Fibroblast of gingiva (primary cell): ENCODE measurements at regions not wholly inside any gene's neighbourhood (a gene's known extent, or its start where the extent isn't known, plus 50 kb on each side); places are given as distances from the start of the nearest gene placed in this dataset.
A peak's percentile ranks its signal among the peaks of the same experiment; 100 is the strongest.

ENCODE experiments used
- DNase-seq: peaks from one replicate; pipeline ENCODE4 v3.0.0-alpha.2; 2011; ENCODE audit warnings: low read depth

GRCh38 chr15:37701230-37701629 is 233.2 kb upstream of the TMCO5A start:
- no peak for DNase-seq

DNA sequence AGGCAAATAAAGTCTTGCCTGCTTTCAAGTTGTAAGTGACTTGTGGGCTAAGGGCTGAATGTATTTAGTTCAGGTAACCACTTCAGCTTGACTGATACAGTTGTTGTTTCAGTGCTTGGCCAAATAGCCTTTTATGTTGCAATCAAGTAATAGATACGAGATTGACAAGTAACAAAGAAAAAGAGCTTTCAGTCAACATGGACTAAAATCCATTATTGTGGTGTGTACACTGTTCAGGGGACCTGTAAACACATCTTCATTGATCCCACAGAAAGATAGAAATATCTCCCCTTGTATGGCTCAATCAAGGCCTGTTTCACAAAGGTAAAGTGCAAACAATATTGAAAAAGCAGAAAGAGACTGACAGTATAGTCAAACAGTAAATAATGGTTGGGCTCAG is 224.8 kb upstream of the TMCO5A start:
- no peak for DNase-seq

GRCh38 chr15:37715101-37715500 is 219.3 kb upstream of the TMCO5A start:
- DNase-seq, result no peak

DNA sequence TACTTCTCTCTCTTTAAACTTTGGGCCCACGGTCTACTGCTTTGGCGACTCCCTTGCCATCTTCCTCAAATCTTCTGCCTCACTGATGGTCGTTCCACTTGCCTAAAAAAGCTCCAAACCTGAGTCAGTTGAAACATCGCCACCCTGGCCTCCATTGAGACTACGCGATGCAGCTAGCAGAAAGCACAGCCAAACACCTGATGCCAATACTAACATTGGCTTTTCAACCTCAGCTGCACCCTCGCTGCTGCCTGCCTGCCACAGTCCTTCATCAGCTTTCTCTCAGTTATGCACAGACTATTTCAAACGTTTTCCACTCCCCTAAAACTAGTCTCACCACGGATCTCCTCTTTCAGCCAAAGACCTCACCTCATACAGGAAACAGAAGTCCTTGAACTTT is 214.2 kb upstream of the TMCO5A start:
- DNase-seq, result no peak

- DNase-seq, result no peak
These were observed 203.2 kb upstream of the TMCO5A start for GRCh38 chr15:37731146-37731746.

- DNase-seq, result no peak
These were observed 200.8 kb upstream of the TMCO5A start for GRCh38 chr15:37733628-37734027.

GRCh38 chr15:37740623-37741141 is 193.8 kb upstream of the TMCO5A start:
- DNase-seq, result no peak

DNA sequence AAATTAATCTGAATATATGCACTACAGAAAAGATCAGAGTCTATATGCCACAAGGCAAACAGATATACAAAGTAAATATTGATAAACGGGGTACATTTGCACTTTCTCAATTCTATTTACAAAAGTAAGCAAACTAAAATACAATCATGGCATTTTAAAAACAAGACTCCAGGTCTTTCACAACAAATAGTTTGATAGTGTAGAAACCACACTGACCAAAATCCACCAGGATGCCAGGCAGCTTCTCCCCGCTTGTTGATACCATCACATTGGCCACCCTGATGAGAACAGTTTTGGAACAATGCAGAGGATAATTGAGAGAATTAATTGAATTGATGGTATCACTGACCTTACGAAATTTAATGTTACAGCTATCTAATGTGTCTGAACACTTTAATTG is 190.6 kb upstream of the TMCO5A start:
- no peak for DNase-seq

DNA sequence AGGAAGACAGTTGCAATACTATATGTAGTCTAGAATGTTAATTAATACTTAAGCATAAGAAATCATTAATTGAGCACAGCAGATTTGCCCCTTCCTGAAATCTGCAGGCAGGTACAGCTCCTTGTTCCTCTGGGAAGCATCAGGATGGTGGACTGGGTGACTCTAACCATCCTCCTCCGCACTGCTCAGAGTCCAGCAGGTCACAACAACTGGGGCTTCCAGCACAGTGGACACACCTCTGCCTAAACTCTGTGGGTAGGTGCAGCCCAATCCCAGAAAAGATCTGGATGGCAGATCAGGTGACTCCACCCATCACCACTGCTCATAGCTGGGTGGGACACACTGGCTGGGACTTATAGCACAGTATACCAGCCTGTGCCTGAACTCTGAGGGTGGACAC is 189.9 kb upstream of the TMCO5A start:
- DNase-seq, result no peak

DNA sequence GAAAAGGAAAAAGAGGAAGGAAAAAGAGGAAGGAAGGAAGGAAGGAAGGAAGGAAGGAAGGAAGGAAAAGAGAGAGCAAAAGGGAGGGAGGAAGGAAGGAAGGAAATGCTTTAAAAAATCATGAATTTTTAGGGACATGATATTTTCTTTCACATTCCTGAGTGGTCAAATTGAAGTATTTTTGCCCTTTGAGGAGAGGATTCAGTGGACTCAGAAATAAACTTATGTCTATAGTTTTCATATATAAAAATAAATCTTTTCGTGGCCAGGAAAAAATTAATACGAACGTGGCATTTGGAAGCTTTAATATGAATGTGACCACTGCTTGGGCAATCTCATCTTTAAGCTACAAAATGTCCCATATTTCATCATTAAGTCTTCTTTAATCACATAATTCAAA is 183.0 kb upstream of the TMCO5A start:
- DNase-seq, result no peak

- no peak for DNase-seq
These were observed 178.0 kb upstream of the TMCO5A start for GRCh38 chr15:37756407-37756806.

GRCh38 chr15:37758412-37758811 is 176.0 kb upstream of the TMCO5A start:
- DNase-seq, result no peak

DNA sequence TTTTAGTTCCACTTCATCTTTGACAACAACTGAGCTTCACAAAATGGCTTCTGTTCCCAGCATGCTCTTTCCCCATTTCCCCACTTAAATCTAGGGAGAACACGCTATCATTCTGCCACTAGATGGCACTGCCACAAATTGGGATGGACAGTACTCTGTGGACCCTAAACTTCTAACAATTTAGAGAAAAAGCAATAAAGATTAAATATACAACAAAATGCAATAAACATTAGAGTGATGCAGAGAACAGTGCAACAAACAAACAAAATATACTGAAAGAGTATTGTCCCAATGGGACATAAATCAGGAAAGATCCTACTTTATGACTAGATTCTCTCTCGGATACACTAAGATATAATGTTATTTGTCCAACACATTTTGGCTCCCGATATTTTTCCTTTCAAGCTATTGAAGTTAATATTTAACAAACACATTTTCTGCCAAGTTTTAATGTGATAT is 169.7 kb upstream of the TMCO5A start:
- DNase-seq, result peak; percentile 54

- DNase-seq, result no peak
These were observed 168.7 kb upstream of the TMCO5A start for GRCh38 chr15:37765786-37766185.

DNA sequence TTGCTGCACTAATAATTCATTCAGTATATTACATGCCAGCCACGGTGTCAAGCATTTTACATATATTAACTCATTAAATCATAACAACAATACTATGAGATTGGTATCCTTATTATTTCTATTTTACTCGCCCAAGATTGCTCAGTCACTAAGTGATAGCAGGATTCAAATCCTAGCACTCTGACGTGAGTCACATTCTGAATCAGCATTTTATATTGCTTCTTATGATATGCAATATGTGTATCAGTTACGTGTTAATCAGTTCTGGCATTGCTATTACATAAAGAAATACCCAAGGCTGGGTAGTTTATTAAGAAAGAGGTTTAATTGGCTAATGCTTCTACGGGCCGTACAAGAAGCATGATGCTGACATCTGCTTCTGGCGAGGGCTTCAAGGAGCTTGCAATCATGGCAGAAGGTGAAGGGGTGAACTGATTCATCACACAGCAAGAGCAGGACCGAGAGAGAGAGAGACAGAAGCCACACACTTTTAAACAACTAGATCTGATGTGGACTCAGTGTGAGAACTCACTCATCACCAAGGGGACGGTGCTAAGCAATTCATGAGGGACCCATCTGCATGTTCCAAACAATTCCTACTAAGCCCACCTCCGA is 166.5 kb upstream of the TMCO5A start:
- DNase-seq, result no peak

DNA sequence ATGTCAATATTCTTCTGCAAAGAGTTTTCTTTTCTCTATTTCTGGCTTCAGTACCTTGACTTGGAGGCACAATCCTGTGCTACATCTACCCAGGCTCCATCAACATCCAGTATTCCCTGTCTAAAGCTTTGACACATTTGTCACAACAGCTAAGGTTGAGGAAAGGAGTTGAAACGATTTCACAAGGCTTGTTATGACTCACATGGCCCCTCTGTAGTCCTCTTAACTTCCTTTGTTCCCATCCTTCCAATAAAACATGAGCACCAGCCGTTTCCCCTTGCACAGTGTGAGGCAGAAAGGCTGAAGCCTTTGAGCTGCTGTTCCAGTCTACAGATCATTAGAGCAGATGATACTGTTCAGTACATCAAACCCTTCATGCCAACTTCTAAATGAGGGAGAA is 163.0 kb upstream of the TMCO5A start:
- DNase-seq, result no peak

DNA sequence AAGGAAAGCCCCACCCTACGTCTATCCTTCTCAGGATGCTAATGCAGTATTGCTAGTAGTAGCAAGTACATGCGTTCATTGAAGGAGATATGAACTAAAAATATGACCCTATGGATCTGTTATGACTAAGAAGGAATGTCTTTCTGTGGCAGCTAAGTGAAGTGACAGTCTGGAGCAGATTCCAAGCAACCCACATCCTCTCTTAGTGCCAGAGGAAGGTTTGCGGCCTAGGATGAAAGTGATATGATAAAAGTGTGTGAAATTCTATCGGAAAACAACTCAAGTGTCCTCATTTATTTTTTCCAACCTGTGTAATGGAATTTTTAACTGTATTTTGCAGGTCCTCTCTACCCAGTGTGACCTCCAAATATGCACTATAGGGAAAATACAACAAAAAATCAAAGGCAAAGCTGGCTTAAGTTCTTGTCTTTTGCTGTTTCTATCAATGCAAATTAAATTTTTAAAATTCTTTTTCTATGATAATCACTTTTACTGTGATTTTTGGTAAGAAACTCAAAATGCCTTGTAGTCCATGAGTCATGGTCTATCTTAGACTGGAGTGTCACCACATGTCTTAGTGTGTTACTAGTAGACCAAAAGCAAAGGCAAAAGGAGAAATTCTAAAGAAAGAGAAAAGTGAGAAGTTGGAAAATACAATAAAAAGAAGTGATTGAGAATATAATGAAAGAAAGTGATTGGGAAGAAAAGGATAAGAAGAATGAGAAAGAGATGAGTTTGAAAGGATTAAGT is 161.2 kb upstream of the TMCO5A start:
- DNase-seq, result no peak

GRCh38 chr15:37774961-37775360 is 159.5 kb upstream of the TMCO5A start:
- no peak for DNase-seq

GRCh38 chr15:37777006-37777405 is 157.4 kb upstream of the TMCO5A start:
- DNase-seq, result no peak

DNA sequence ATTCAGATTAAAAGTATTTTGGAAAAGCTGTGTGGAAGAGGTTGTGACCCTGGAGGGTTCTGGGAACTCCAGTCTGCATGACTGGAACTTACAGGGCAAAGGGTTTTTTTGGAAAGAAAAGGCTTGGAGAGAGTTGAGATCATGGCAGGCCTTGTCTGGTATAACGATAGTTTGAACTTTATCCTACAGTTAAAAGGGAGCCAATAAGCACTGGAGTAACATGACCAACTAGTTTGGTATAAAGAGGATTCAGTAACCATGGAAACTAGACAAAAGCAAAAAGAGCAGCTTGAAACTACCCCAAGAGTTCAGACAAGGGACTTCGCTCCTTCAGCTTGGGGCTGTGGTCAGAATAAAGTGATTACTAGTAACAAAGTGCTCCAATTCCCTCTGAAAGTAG is 151.2 kb upstream of the TMCO5A start:
- no peak for DNase-seq

DNA sequence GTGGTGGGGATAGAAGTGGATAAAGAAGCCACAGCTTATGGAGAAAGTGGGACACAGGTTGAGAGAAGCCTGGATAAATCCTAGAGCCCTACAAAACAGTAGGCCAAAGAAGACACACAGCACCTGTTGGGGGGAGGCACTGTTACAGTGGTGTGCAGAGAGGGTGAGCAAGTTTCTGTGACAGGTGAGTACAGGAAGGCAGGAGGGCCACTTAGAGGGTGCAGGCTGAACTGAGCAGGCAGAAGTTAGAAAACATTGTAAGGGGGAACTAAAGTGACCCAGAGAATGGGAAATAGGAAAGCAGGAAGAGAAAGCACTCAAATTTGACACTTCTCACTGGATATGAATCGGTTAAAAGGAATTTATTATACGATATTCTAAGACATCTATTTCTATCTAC is 146.1 kb upstream of the TMCO5A start:
- DNase-seq, result no peak

DNA sequence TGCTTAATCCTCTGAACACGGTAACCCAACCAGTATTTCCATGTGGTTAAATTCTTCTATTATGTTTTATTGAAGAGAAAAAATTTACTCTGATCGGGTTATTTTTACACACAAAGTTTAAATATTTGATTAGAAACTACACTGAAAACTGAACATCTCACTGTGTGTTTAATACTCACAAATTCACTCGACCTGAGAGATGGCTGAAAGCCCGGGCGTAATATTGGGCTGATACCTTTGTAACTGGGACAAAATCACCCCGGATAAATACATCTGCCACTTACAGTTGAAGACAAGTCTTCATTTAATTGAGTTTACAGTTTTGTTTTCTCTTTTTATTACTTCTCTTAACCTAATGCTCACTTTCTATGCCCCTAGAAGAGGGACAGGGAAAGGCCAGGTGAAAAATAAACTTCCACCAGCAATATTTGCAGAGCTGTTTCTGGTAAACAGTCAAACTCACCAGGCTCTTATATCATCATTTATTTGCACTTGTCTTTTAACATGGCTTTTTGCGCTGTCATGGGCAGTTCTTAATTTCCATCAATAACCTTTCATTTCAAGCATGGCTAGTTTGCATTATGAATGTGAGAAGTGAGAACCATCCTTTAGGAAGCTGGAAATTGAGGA is 145.6 kb upstream of the TMCO5A start:
- DNase-seq, result no peak

- DNase-seq, result no peak
These were observed 145.0 kb upstream of the TMCO5A start for GRCh38 chr15:37789397-37789786.
